GM21717 (cell line): ENCODE measurements at regions not wholly inside any gene's neighbourhood (a gene's known extent, or its start where the extent isn't known, plus 50 kb on each side); places are given as distances from the start of the nearest gene placed in this dataset.
A peak's percentile ranks its signal among the peaks of the same experiment; 100 is the strongest.
"Not testable (repeated sequence)": the region's sequence is repeated elsewhere in the genome, so short reads cannot be mapped to it uniquely, and the experiment has no call there.

Experiments
- ATAC-seq: cut with Tn5 transposase; IDR thresholded peaks from one replicate; pipeline ENCODE4 v1.9.1; 2021; ENCODE audit warnings: mild to moderate bottlenecking, moderate library complexity; ENCODE audit not compliant: unreplicated experiment

- ATAC-seq: not testable (repeated sequence)
Observed at GRCh38 chr2:89855752-89856151, 1164.3 kb downstream of the RPIA start.

- not testable (repeated sequence) for ATAC-seq
Observed at GRCh38 chr2:89856305-89856704, 1164.8 kb downstream of the RPIA start.

- ATAC-seq: not testable (repeated sequence)
Observed at GRCh38 chr2:89862164-89862563, 1170.7 kb downstream of the RPIA start.

- ATAC-seq: not testable (repeated sequence)
Observed at GRCh38 chr2:89863209-89863608, 1171.7 kb downstream of the RPIA start.

- not testable (repeated sequence) for ATAC-seq
Observed at GRCh38 chr2:89874810-89875595, 1183.5 kb downstream of the RPIA start.

- not testable (repeated sequence) for ATAC-seq
Observed at GRCh38 chr2:89876445-89876844, 1185.0 kb downstream of the RPIA start.

GRCh38 chr2:89876878-89877277 lies 1185.4 kb downstream of the RPIA start:
- ATAC-seq: not testable (repeated sequence)

GRCh38 chr2:89882880-89883279 lies 1191.4 kb downstream of the RPIA start:
- peak; percentile 75 for ATAC-seq

- not testable (repeated sequence) for ATAC-seq
Observed at GRCh38 chr2:89883624-89884023, 1192.2 kb downstream of the RPIA start.

- ATAC-seq: not testable (repeated sequence)
Observed at GRCh38 chr2:89885071-89885470, 1193.6 kb downstream of the RPIA start.

- ATAC-seq: not testable (repeated sequence)
Observed at GRCh38 chr2:89888693-89889092, 1197.2 kb downstream of the RPIA start.

GRCh38 chr2:89890185-89890773 lies 1198.8 kb downstream of the RPIA start:
- ATAC-seq: not testable (repeated sequence)

GRCh38 chr2:89894988-89895387 lies 1203.5 kb downstream of the RPIA start:
- ATAC-seq: not testable (repeated sequence)

GRCh38 chr2:89895629-89896028 lies 1204.2 kb downstream of the RPIA start:
- ATAC-seq: not testable (repeated sequence)

- ATAC-seq: not testable (repeated sequence)
Observed at GRCh38 chr2:89927018-89927417, 1235.5 kb downstream of the RPIA start.

- not testable (repeated sequence) for ATAC-seq
Observed at GRCh38 chr2:89935436-89935835, 1244.0 kb downstream of the RPIA start.

- not testable (repeated sequence) for ATAC-seq
Observed at GRCh38 chr2:89936011-89936410, 1244.5 kb downstream of the RPIA start.

GRCh38 chr2:89936559-89936958 lies 1245.1 kb downstream of the RPIA start:
- ATAC-seq: not testable (repeated sequence)

GRCh38 chr2:89938756-89939155 lies 1247.3 kb downstream of the RPIA start:
- peak; percentile 86 for ATAC-seq

- not testable (repeated sequence) for ATAC-seq
Observed at GRCh38 chr2:89944267-89944666, 1252.8 kb downstream of the RPIA start.

- ATAC-seq: not testable (repeated sequence)
Observed at GRCh38 chr2:89945004-89945616, 1253.6 kb downstream of the RPIA start.
